AG10803 (cell line): ENCODE measurements at regions not wholly inside any gene's neighbourhood (a gene's known extent, or its start where the extent isn't known, plus 50 kb on each side); places are given as distances from the start of the nearest gene placed in this dataset.

Source experiments
- DNase-seq: peaks from one replicate; pipeline ENCODE4 v3.0.0; 2010; ENCODE audit warnings: low read depth
- H3K4me3 ChIP-seq: 2 replicates; pipeline ENCODE4 v1.5.1; 2011; ENCODE audit warnings: mild to moderate bottlenecking, low read length, control low read depth
- TF ChIP-seq, protein P1 (sequence below): conservative IDR thresholded peaks from 2 replicates; pipeline ENCODE4 v1.5.1; 2011; ENCODE audit warnings: mild to moderate bottlenecking, low read length, control low read depth, inconsistent platforms

DNA sequence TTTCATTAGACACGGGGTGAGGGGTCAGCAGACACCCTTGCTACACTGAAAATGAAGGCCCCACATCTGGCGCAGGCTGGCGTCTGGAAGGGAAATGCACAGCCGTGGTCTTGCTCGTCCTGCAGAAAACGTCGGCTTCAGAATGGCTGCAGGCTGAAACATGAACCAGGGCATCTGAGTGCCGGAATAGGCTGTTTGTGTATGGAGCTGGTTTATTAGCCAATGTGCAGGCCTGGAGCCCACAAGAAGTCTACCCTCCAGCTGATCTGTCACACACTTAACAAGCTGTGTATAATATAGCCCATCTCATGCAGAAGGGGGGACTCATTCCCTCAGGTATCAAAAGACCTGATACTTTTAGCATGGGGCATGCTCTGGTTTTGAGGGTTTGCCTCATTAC, 153.4 kb upstream of the SOX11 start:
- DNase-seq = no peak
- no peak overlapping the region for H3K4me3 ChIP-seq
- TF ChIP-seq, protein P1, sequence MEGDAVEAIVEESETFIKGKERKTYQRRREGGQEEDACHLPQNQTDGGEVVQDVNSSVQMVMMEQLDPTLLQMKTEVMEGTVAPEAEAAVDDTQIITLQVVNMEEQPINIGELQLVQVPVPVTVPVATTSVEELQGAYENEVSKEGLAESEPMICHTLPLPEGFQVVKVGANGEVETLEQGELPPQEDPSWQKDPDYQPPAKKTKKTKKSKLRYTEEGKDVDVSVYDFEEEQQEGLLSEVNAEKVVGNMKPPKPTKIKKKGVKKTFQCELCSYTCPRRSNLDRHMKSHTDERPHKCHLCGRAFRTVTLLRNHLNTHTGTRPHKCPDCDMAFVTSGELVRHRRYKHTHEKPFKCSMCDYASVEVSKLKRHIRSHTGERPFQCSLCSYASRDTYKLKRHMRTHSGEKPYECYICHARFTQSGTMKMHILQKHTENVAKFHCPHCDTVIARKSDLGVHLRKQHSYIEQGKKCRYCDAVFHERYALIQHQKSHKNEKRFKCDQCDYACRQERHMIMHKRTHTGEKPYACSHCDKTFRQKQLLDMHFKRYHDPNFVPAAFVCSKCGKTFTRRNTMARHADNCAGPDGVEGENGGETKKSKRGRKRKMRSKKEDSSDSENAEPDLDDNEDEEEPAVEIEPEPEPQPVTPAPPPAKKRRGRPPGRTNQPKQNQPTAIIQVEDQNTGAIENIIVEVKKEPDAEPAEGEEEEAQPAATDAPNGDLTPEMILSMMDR = no peak

DNA sequence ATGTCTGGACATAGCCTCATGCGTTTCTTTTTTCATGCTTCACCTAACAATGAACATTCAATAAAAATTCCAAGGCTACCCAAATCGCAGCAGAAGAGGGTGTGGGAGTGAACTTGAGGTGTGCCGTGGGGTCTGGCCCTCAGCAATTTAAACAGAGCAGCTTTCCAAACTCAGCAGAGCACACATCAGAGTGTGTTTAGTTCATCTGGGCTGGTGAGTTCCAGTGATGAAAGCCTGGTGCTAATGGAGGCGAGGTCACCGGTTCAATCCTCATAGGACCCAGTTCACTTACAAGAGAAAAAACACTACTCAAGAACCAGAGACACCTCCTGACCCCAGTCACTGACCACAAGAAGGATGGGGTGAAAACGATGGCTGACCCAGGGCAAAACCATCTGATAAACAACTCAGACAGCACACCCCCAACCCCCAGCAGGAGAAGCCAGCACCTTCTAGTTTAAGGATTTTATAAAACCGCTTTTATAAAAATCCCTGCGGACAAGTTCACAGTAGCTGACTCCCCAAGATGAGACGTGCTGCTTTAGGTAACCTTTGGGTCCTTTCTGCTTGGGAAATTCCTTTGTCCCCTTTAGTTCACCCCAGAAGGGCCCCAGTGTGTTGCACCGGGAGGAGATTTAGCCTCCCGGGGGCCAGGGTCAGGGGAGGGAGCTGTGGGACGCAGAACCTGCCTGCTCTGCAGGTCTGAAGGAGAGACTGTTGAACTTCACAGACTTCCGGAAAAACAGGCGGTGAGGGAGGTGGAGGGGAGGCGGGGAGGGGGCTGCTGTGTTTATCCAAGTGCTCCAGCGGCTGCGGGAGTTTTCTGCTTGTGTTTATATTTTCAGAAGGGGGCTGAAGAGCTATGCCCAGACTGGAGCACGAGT, 152.7 kb upstream of the SOX11 start:
- DNase-seq = no peak
- TF ChIP-seq, protein P1 = no peak
- no peak overlapping the region for H3K4me3 ChIP-seq

DNA sequence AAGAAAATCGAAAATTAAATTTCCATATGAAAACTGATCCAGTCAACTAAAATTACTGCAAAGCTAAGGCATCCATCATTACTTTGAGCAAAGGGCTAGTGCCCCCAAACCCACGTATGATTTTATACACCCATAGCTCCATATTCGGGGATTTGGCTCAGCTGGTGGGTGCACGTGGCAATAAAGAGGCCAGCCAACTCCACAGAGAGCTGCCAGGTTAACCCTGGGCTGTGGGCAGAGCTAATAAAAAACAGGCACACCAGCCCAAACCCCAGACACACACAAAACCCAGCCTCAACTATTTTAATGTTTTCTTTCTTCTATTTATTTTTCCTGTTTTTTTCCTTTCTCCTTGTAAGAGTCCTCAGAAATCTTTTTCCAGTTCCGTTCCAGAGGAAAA, 151.3 kb upstream of the SOX11 start:
- no peak overlapping the region for H3K4me3 ChIP-seq
- TF ChIP-seq, protein P1 = no peak
- no peak for DNase-seq

DNA sequence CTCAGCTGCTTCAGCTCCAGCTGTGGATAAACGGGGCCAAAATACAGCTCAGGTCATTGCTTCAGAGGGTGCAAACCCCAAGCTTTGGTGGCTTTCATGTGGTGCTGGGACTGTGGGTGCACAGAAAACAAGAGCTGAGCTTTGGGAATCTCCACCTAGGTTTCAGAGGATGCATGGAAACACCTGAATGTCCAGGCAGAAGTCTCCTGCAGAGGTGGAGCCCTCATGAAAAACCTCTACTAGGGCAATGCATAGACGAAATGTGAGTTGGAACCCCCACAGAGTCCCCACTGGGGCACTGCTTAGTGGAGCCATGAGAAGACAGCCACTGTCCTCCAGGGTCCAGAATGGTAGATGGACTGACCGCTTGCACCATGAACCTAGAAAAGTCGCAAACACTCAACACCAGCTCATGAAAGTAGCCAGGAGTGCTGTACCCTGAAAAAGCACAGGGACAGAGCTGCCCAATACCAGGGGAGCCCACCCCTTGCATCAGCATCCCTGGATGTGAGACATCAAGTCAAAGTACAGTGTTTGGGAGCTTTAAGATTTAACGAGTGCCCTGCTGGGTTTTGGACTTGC, 147.9 kb upstream of the SOX11 start:
- H3K4me3 ChIP-seq = no peak overlapping the region
- TF ChIP-seq, protein P1 = no peak
- no peak for DNase-seq

DNA sequence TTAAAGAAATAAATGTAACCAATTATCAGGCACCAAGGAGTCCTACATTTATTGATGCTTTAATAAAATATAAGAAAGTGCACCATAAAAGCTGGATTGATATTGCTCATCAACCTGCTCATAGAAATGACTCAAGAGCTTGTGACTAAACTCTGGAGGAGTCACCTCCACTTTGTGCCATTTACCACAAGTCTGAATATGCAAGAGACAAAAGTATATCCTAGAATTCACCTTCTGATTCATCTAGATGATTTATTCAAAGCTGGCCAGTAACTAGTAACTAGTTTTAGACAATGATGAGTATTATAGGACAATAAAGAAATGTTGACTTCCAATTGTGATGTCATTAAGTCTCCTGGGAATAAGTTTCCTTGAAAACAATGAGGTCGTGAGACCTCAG, 146.0 kb upstream of the SOX11 start:
- DNase-seq = no peak
- TF ChIP-seq, protein P1 = no peak

DNA sequence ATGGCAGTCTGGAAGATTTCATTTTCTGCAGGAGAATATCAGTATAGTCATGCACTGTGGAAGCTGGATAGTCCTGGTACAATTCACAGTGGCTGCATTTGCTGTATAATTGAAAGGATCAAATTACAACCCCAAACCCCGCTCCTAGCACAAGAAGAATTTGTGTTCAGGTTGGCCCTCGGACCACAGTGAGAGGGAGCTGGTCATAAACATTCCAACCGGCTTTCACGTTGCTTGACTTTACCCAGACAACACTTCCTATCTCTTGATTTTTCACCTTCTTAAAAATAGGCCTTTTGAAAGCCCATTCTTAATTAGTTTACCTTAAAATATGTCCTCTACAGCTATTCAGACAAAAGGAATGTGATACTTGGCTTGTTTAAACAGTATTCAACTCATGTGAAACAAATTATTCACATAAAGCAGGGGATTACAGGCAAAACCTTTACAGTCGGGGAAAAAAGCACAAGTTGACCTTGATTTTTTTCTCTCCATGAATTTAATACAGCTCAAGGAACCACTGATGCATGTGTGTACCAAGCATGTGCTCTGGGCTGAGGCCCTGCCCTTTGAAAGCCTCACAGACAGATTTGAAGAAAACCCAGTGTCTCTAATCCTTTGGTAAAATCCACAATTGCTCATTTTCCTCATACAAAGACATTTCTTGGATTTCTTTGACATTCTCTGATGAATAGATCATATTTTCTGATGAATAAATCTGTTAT, 143.0 kb upstream of the SOX11 start:
- H3K4me3 ChIP-seq = no peak overlapping the region
- no peak for DNase-seq
- TF ChIP-seq, protein P1 = no peak

More for the DNA sequence above, 146.0 kb upstream of the SOX11 start:
- no peak overlapping the region for H3K4me3 ChIP-seq

DNA sequence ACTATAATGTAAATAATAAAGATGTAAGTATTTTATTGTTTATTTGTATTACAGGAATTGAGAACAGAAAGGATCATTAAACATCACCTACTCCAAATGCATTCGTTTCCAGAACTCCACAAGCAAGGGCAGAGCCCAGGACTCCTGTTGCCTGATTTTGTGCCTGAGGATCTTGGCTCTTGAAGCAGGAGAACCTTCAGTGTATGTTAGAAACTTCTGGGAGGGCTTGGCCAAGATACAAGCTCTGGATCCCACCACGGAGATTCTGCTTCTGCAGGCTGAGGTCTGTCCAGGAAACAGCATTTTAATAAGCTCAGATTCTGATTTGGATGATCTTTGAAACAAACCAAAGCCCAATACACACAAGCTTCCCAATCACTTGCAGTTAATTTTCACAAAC, 142.4 kb upstream of the SOX11 start:
- TF ChIP-seq, protein P1 = no peak
- no peak overlapping the region for H3K4me3 ChIP-seq
- no peak for DNase-seq
